ENCODE measurements at regions not wholly inside any gene's neighbourhood (a gene's known extent, or its start where the extent isn't known, plus 50 kb on each side); places are given as distances from the start of the nearest gene placed in this dataset.

- DNase-seq (ENCODE audit: low spot score) = no peak
Measured at GRCh38 chr2:23292024-23292423, 93.0 kb upstream of the KLHL29 start.

GRCh38 chr2:23293063-23293462 is 91.9 kb upstream of the KLHL29 start:
- DNase-seq (ENCODE audit: low spot score) = no peak

GRCh38 chr2:23293731-23294130 is 91.2 kb upstream of the KLHL29 start:
- no peak for DNase-seq (ENCODE audit: low spot score)

GRCh38 chr2:23294238-23294637 is 90.7 kb upstream of the KLHL29 start:
- DNase-seq (ENCODE audit: low spot score) = no peak

- no peak for DNase-seq (ENCODE audit: low spot score)
Measured at GRCh38 chr2:23296691-23297090, 88.3 kb upstream of the KLHL29 start.

GRCh38 chr2:23297112-23297511 is 87.9 kb upstream of the KLHL29 start:
- no peak for DNase-seq (ENCODE audit: low spot score)

GRCh38 chr2:23298551-23298950 is 86.4 kb upstream of the KLHL29 start:
- no peak for DNase-seq (ENCODE audit: low spot score)

- no peak for DNase-seq (ENCODE audit: low spot score)
Measured at GRCh38 chr2:23299476-23300195, 85.3 kb upstream of the KLHL29 start.

- no peak for DNase-seq (ENCODE audit: low spot score)
Measured at GRCh38 chr2:23301136-23301535, 83.8 kb upstream of the KLHL29 start.

- DNase-seq (ENCODE audit: low spot score) = no peak
Measured at GRCh38 chr2:23302591-23302990, 82.4 kb upstream of the KLHL29 start.

- DNase-seq (ENCODE audit: low spot score) = no peak
Measured at GRCh38 chr2:23306401-23306800, 78.6 kb upstream of the KLHL29 start.

GRCh38 chr2:23311186-23311585 is 73.8 kb upstream of the KLHL29 start:
- DNase-seq (ENCODE audit: low spot score) = no peak

GRCh38 chr2:23312996-23313606 is 71.9 kb upstream of the KLHL29 start:
- DNase-seq (ENCODE audit: low spot score) = peak; percentile 34

- DNase-seq (ENCODE audit: low spot score) = no peak
Measured at GRCh38 chr2:23314687-23315086, 70.3 kb upstream of the KLHL29 start.

GRCh38 chr2:23320058-23320457 is 64.9 kb upstream of the KLHL29 start:
- no peak for DNase-seq (ENCODE audit: low spot score)

- no peak for DNase-seq (ENCODE audit: low spot score)
Measured at GRCh38 chr2:23321751-23322150, 63.2 kb upstream of the KLHL29 start.

GRCh38 chr2:23322567-23323197 is 62.3 kb upstream of the KLHL29 start:
- DNase-seq (ENCODE audit: low spot score) = no peak

- DNase-seq (ENCODE audit: low spot score) = no peak
Measured at GRCh38 chr2:23323198-23323916, 61.6 kb upstream of the KLHL29 start.

- DNase-seq (ENCODE audit: low spot score) = no peak
Measured at GRCh38 chr2:23323917-23324680, 60.9 kb upstream of the KLHL29 start.

GRCh38 chr2:23326330-23326729 is 58.6 kb upstream of the KLHL29 start:
- DNase-seq (ENCODE audit: low spot score) = no peak

GRCh38 chr2:23327416-23327815 is 57.6 kb upstream of the KLHL29 start:
- DNase-seq (ENCODE audit: low spot score) = no peak

- DNase-seq (ENCODE audit: low spot score) = no peak
Measured at GRCh38 chr2:23327887-23328286, 57.1 kb upstream of the KLHL29 start.
